ENCODE measurements at regions not wholly inside any gene's neighbourhood (a gene's known extent, or its start where the extent isn't known, plus 50 kb on each side); places are given as distances from the start of the nearest gene placed in this dataset.

DNA sequence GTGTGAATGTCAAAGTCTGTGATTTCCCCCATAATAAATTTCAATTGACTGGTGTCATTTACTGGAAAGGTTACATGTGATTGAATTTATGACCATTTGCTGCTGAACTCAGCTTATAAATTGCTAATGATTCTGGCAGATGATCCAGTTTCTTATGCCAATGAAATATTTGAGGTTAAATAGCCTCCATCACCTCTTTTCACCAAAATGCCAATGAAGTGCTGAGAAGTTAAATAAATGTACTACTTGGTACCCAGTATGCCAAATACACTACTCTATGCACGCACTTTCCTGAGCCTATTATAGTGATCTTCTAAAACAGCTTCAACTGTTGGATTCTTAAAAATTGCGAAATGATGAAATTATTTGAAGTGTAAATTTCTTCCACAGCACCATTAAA, 741.4 kb downstream of the PLA2G4A start:
- TF ChIP-seq EP300 (IDR thresholded peaks at IDR 0.05) (no peak), RAD21 (conservative IDR thresholded peaks at IDR 0.05 in 1 of 2, IDR thresholded peaks at IDR 0.05 in 1 of 2) (no peak), JUN (IDR thresholded peaks at IDR 0.05) (no peak), HOXA7 (CRISPR knock-in tag; IDR thresholded peaks at IDR 0.05) (no peak), POLR2A (IDR thresholded peaks at IDR 0.05; ENCODE audit: low read length) (no peak), RFX5 (IDR thresholded peaks at IDR 0.05) (no peak), RNF2 (IDR thresholded peaks at IDR 0.05; ENCODE audit: borderline replicate concordance, low read depth) (no peak)
- TF ChIP-seq, protein P1, sequence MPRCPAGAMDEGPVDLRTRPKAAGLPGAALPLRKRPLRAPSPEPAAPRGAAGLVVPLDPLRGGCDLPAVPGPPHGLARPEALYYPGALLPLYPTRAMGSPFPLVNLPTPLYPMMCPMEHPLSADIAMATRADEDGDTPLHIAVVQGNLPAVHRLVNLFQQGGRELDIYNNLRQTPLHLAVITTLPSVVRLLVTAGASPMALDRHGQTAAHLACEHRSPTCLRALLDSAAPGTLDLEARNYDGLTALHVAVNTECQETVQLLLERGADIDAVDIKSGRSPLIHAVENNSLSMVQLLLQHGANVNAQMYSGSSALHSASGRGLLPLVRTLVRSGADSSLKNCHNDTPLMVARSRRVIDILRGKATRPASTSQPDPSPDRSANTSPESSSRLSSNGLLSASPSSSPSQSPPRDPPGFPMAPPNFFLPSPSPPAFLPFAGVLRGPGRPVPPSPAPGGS (IDR thresholded peaks at IDR 0.05), result no peak
- TF ChIP-seq, protein P2, sequence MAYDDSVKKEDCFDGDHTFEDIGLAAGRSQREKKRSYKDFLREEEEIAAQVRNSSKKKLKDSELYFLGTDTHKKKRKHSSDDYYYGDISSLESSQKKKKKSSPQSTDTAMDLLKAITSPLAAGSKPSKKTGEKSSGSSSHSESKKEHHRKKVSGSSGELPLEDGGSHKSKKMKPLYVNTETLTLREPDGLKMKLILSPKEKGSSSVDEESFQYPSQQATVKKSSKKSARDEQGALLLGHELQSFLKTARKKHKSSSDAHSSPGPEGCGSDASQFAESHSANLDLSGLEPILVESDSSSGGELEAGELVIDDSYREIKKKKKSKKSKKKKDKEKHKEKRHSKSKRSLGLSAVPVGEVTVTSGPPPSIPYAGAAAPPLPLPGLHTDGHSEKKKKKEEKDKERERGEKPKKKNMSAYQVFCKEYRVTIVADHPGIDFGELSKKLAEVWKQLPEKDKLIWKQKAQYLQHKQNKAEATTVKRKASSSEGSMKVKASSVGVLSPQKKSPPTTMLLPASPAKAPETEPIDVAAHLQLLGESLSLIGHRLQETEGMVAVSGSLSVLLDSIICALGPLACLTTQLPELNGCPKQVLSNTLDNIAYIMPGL (CRISPR knock-in tag; IDR thresholded peaks at IDR 0.05; ENCODE audit: borderline replicate concordance), result no peak
- TF ChIP-seq, protein P3, sequence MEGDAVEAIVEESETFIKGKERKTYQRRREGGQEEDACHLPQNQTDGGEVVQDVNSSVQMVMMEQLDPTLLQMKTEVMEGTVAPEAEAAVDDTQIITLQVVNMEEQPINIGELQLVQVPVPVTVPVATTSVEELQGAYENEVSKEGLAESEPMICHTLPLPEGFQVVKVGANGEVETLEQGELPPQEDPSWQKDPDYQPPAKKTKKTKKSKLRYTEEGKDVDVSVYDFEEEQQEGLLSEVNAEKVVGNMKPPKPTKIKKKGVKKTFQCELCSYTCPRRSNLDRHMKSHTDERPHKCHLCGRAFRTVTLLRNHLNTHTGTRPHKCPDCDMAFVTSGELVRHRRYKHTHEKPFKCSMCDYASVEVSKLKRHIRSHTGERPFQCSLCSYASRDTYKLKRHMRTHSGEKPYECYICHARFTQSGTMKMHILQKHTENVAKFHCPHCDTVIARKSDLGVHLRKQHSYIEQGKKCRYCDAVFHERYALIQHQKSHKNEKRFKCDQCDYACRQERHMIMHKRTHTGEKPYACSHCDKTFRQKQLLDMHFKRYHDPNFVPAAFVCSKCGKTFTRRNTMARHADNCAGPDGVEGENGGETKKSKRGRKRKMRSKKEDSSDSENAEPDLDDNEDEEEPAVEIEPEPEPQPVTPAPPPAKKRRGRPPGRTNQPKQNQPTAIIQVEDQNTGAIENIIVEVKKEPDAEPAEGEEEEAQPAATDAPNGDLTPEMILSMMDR (IDR thresholded peaks at IDR 0.05), result no peak
- TF ChIP-seq, protein P4, sequence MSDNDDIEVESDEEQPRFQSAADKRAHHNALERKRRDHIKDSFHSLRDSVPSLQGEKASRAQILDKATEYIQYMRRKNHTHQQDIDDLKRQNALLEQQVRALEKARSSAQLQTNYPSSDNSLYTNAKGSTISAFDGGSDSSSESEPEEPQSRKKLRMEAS (IDR thresholded peaks at IDR 0.05), result no peak

Measured in A549 (cell line).